Glutamatergic neuron (in vitro differentiated cells): ENCODE measurements at regions not wholly inside any gene's neighbourhood (a gene's known extent, or its start where the extent isn't known, plus 50 kb on each side); places are given as distances from the start of the nearest gene placed in this dataset.

ENCODE experiments used
- DNase-seq: peaks from one replicate; pipeline ENCODE4 v3.0.0; 2022
- H3K27ac Mint-ChIP-seq: one replicate; pipeline ENCODE4 v1.8.0; 2020; ENCODE audit warnings: mild to moderate bottlenecking, mixed read lengths, inconsistent platforms; ENCODE audit not compliant: unreplicated experiment
- H3K27me3 Mint-ChIP-seq: one replicate; pipeline ENCODE4 v1.8.0; 2020; ENCODE audit warnings: mild to moderate bottlenecking, moderate library complexity, mixed read lengths, inconsistent platforms; ENCODE audit not compliant: unreplicated experiment
- H3K36me3 Mint-ChIP-seq: one replicate; pipeline ENCODE4 v1.8.0; 2020; ENCODE audit warnings: mild to moderate bottlenecking, mixed read lengths, inconsistent platforms; ENCODE audit not compliant: unreplicated experiment
- H3K4me1 Mint-ChIP-seq: one replicate; pipeline ENCODE4 v1.8.0; 2020; ENCODE audit warnings: mild to moderate bottlenecking, low read depth, mixed read lengths, inconsistent platforms; ENCODE audit not compliant: unreplicated experiment
- H3K4me3 Mint-ChIP-seq: one replicate; pipeline ENCODE4 v1.8.0; 2020; ENCODE audit warnings: mild to moderate bottlenecking, mixed read lengths, inconsistent platforms; ENCODE audit not compliant: unreplicated experiment
- H3K9me3 Mint-ChIP-seq: one replicate; pipeline ENCODE4 v1.8.0; 2020; ENCODE audit warnings: mild to moderate bottlenecking, moderate library complexity, mixed read lengths, inconsistent platforms; ENCODE audit not compliant: unreplicated experiment
- CTCF ChIP-seq: fragments of 200-600 bp; sonication (generic); IDR thresholded peaks from one replicate; pipeline ENCODE4 v1.5.0; 2021; ENCODE audit not compliant: partially characterized antibody, unreplicated experiment

GRCh38 chr13:87080100-87080779 lies 590.9 kb upstream of the SLITRK5 start:
- Mint-ChIP-seq H3K36me3 (no peaks in the 10 kb centered on the region), H3K4me3 (no peak overlapping the region), H3K4me1 (no peaks in the 10 kb centered on the region), H3K27me3 (no peaks in the 10 kb centered on the region), H3K9me3 (no peaks in the 10 kb centered on the region), H3K27ac (no peak overlapping the region)
- TF ChIP-seq CTCF, result no peak
- DNase-seq, result no peak

- no peak overlapping the region for H3K27ac Mint-ChIP-seq
- H3K36me3 Mint-ChIP-seq, result no peaks in the 10 kb centered on the region
- H3K27me3 Mint-ChIP-seq, result no peaks in the 10 kb centered on the region
- TF ChIP-seq CTCF, result no peak
- H3K4me1 Mint-ChIP-seq, result no peaks in the 10 kb centered on the region
- H3K4me3 Mint-ChIP-seq, result no peak overlapping the region
- no peaks in the 10 kb centered on the region for H3K9me3 Mint-ChIP-seq
- DNase-seq, result no peak
Observed at GRCh38 chr13:87084192-87084591, 587.0 kb upstream of the SLITRK5 start.

GRCh38 chr13:87087741-87088140 lies 583.4 kb upstream of the SLITRK5 start:
- no peak for TF ChIP-seq CTCF
- Mint-ChIP-seq H3K27ac (no peak overlapping the region), H3K4me1 (no peaks in the 10 kb centered on the region), H3K9me3 (no peaks in the 10 kb centered on the region), H3K36me3 (no peaks in the 10 kb centered on the region), H3K27me3 (no peaks in the 10 kb centered on the region), H3K4me3 (no peak overlapping the region)
- no peak for DNase-seq

- no peak overlapping the region for H3K27ac Mint-ChIP-seq
- no peak for TF ChIP-seq CTCF
- H3K27me3 Mint-ChIP-seq, result no peaks in the 10 kb centered on the region
- no peaks in the 10 kb centered on the region for H3K36me3 Mint-ChIP-seq
- DNase-seq, result no peak
- no peak overlapping the region for H3K4me3 Mint-ChIP-seq
- H3K9me3 Mint-ChIP-seq, result no peaks in the 10 kb centered on the region
- H3K4me1 Mint-ChIP-seq, result no peaks in the 10 kb centered on the region
Observed at GRCh38 chr13:87089391-87089790, 581.8 kb upstream of the SLITRK5 start.

GRCh38 chr13:87093399-87093798 lies 577.8 kb upstream of the SLITRK5 start:
- no peaks in the 10 kb centered on the region for H3K9me3 Mint-ChIP-seq
- no peak for DNase-seq
- TF ChIP-seq CTCF, result no peak
- H3K4me1 Mint-ChIP-seq, result no peaks in the 10 kb centered on the region
- H3K4me3 Mint-ChIP-seq, result no peak overlapping the region
- no peak overlapping the region for H3K27ac Mint-ChIP-seq
- no peaks in the 10 kb centered on the region for H3K27me3 Mint-ChIP-seq
- no peaks in the 10 kb centered on the region for H3K36me3 Mint-ChIP-seq
